Calu3 (cell line): ENCODE measurements at regions not wholly inside any gene's neighbourhood (a gene's known extent, or its start where the extent isn't known, plus 50 kb on each side); places are given as distances from the start of the nearest gene placed in this dataset.

Experiments used
- BruUV-seq: library from RNA; stranded (reverse); fragments of 400-500 nt; replicated peaks from 2 replicates; lab custom pipeline; 2021; lab: Mats Ljungman, UMichigan
- CTCF ChIA-PET: fragments of 300-600 bp; sonication (Branson Sonifier 250); formaldehyde crosslinking; loops from one replicate; lab custom pipeline; 2022; ENCODE audit warnings: antibody characterized with exemption; lab: Charles Lee
- DNase-seq: peaks from one replicate; pipeline ENCODE4 v3.0.0; 2022
- H3K27ac Mint-ChIP-seq: one replicate; pipeline ENCODE4 v1.8.0; 2022; ENCODE audit warnings: mixed read lengths; ENCODE audit not compliant: unreplicated experiment
- H3K27me3 Mint-ChIP-seq: one replicate; pipeline ENCODE4 v1.8.0; 2022; ENCODE audit warnings: mixed read lengths; ENCODE audit not compliant: unreplicated experiment
- H3K36me3 Mint-ChIP-seq: one replicate; pipeline ENCODE4 v1.8.0; 2022; ENCODE audit warnings: mild to moderate bottlenecking, moderate library complexity, mixed read lengths; ENCODE audit not compliant: insufficient read depth, unreplicated experiment
- H3K4me1 Mint-ChIP-seq: one replicate; pipeline ENCODE4 v1.8.0; 2022; ENCODE audit warnings: mild to moderate bottlenecking, low read depth, mixed read lengths; ENCODE audit not compliant: unreplicated experiment
- H3K4me3 Mint-ChIP-seq: one replicate; pipeline ENCODE4 v1.8.0; 2022; ENCODE audit warnings: mild to moderate bottlenecking, low read depth, moderate library complexity, mixed read lengths; ENCODE audit not compliant: unreplicated experiment
- H3K9me3 Mint-ChIP-seq: one replicate; pipeline ENCODE4 v1.8.0; 2022; ENCODE audit warnings: low read depth, mixed read lengths; ENCODE audit not compliant: unreplicated experiment
- intact Hi-C: fragments of 100-400 bp; cut with micrococcal nuclease; formaldehyde crosslinking; loops from one replicate; pipeline ENCODE4 v1.10.0; 2022; ENCODE audit not compliant: unreplicated experiment
- TF ChIP-seq, protein P1 (sequence below): fragments of 200-600 bp; IDR thresholded peaks from one replicate; pipeline ENCODE4 v1.8.0; 2022; ENCODE audit warnings: antibody characterized with exemption; ENCODE audit not compliant: unreplicated experiment

DNA sequence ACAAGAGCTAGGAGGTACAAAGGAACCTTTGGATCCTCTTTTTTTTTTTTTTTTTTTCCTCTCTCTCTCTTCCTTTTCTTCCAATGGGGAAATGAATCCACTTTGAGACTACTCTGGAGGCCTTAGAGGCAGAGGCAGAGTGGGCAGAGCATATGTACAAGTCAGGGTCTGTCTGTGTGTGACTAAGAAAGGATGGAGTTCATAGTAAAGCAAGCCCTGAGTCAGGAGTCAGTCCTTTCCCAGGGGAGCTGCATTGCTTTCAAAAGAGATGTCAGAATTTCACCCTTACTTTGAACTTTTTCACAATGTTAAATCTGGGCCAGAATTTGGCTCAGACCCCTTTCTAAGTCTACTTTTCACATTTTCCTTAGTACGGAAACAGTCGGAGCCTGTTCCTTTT lies 792.4 kb upstream of the C9orf72 start:
- Mint-ChIP-seq H3K4me3 (no peak overlapping the region), H3K9me3 (no peaks in the 10 kb centered on the region), H3K36me3 (no peaks in the 10 kb centered on the region), H3K27me3 (no peaks in the 10 kb centered on the region), H3K27ac (no peak overlapping the region), H3K4me1 (no peaks in the 10 kb centered on the region)
- CTCF ChIA-PET = interaction anchor here (0.7 kb wide), 1 partner anchor 15 kb away, joined by 7 read pairs; no protein-coding TSS in a partner anchor
- TF ChIP-seq, protein P1, sequence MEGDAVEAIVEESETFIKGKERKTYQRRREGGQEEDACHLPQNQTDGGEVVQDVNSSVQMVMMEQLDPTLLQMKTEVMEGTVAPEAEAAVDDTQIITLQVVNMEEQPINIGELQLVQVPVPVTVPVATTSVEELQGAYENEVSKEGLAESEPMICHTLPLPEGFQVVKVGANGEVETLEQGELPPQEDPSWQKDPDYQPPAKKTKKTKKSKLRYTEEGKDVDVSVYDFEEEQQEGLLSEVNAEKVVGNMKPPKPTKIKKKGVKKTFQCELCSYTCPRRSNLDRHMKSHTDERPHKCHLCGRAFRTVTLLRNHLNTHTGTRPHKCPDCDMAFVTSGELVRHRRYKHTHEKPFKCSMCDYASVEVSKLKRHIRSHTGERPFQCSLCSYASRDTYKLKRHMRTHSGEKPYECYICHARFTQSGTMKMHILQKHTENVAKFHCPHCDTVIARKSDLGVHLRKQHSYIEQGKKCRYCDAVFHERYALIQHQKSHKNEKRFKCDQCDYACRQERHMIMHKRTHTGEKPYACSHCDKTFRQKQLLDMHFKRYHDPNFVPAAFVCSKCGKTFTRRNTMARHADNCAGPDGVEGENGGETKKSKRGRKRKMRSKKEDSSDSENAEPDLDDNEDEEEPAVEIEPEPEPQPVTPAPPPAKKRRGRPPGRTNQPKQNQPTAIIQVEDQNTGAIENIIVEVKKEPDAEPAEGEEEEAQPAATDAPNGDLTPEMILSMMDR = no peak
- no peak for DNase-seq
- BruUV-seq = no TSS peak
- intact Hi-C loops = no loop called here

DNA sequence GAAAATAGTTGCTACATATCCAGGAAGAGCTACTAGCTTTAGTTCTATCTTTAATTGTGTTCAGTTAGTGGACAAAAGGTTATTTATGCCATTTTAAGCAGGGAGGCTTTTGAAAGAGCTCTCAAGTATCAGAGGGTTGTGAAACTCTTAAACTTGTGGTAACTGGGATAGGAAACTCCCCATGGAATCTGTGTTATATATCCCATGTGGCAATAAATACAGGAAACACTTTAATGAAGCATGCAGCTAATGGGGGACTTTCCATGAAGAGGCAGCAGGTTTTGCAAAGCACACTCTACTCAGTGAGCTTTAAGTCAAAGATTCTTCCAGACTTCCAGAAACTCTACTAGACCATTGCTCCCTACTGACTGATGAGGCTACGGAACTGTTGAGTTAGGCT lies 805.0 kb upstream of the C9orf72 start:
- no peak for DNase-seq
- CTCF ChIA-PET = no interaction called here
- no TSS peak for BruUV-seq

DNA sequence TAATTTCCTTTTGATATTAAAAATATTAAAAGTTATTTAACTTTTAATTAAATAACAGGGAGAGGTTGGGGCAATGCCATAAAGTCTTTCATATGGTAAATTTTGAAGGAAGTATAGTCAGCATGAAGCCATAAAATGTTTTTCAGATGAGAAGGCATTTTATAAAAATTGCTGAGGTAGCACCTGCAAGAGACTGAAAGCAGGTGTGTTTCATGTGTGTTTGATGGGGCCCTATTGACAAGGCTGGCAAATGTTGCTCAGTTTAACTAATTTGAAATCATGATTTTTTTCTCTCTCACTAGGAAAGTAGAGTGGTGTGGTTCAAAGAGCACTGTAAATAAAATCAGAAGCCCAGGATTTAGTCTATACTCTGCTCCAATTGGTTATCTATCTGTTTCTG lies 805.8 kb upstream of the C9orf72 start:
- TF ChIP-seq, protein P1 = no peak
- H3K9me3 Mint-ChIP-seq = no peaks in the 10 kb centered on the region
- DNase-seq = no peak
- no peak overlapping the region for H3K27ac Mint-ChIP-seq
- intact Hi-C loops = no loop called here
- no peaks in the 10 kb centered on the region for H3K36me3 Mint-ChIP-seq
- no peaks in the 10 kb centered on the region for H3K27me3 Mint-ChIP-seq
- no TSS peak for BruUV-seq
- CTCF ChIA-PET = no interaction called here
- H3K4me3 Mint-ChIP-seq = no peak overlapping the region
- no peaks in the 10 kb centered on the region for H3K4me1 Mint-ChIP-seq

More for the DNA sequence above, 805.0 kb upstream of the C9orf72 start:
- intact Hi-C loops = no loop called here
- no peaks in the 10 kb centered on the region for H3K36me3 Mint-ChIP-seq
- no peaks in the 10 kb centered on the region for H3K27me3 Mint-ChIP-seq
- TF ChIP-seq, protein P1 = no peak
- H3K4me3 Mint-ChIP-seq = no peak overlapping the region
- no peaks in the 10 kb centered on the region for H3K9me3 Mint-ChIP-seq
- no peak overlapping the region for H3K27ac Mint-ChIP-seq
- H3K4me1 Mint-ChIP-seq = no peaks in the 10 kb centered on the region

DNA sequence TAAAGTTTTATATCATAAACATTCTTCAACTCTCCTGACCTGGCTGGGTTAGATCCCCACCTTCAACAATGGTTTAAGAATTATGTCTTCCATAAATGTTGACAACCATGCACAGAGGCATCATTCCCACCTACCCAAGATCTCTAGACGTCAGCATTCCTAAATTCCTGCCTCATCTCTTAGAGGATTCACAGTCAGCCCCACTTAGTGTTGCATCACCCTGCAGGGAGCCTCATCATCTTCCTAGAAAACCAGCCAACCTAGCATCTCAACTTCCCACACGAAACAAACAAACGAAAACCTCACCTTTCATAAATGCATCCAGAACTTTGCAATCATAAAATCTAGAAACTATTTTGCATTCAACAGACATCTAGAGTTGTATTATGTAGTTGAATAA lies 816.1 kb upstream of the C9orf72 start:
- Mint-ChIP-seq H3K36me3 (no peaks in the 10 kb centered on the region), H3K27me3 (no peaks in the 10 kb centered on the region), H3K9me3 (peaks cover 2% of the 10 kb centered on the region), H3K4me3 (no peak overlapping the region), H3K4me1 (no peaks in the 10 kb centered on the region), H3K27ac (no peak overlapping the region)
- DNase-seq = no peak
- CTCF ChIA-PET = no interaction called here
- BruUV-seq = no TSS peak
- intact Hi-C loops = no loop called here
- TF ChIP-seq, protein P1 = no peak

DNA sequence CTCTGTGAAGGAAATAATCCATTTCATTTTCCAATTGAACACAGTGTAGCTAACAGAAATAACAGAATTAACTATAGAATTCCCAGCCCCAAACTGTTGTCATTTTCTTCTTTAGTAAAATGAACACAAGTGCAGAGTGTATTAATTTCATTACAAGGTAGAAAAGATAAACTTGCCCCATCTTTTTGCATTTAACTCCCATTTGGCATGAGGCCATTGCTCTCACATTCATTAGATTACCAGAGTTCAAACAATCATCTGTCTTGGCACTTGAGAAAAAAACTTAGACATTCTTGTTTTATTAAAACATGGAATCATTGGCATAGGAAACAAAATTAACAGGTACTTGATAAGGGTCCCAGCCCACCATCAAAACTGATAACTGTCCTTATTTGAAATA lies 821.5 kb upstream of the C9orf72 start:
- H3K9me3 Mint-ChIP-seq = no peaks in the 10 kb centered on the region
- TF ChIP-seq, protein P1 = no peak
- no peak for DNase-seq
- H3K36me3 Mint-ChIP-seq = no peaks in the 10 kb centered on the region
- no TSS peak for BruUV-seq
- no peaks in the 10 kb centered on the region for H3K4me1 Mint-ChIP-seq
- CTCF ChIA-PET = no interaction called here
- intact Hi-C loops = no loop called here
- no peaks in the 10 kb centered on the region for H3K27me3 Mint-ChIP-seq
- H3K4me3 Mint-ChIP-seq = no peak overlapping the region
- no peak overlapping the region for H3K27ac Mint-ChIP-seq
